GM23248 (cell line): ENCODE measurements at regions not wholly inside any gene's neighbourhood (a gene's known extent, or its start where the extent isn't known, plus 50 kb on each side); places are given as distances from the start of the nearest gene placed in this dataset.

Experiments used
- DNase-seq: peaks from one replicate; pipeline ENCODE4 v3.0.0-alpha.2; 2015
- H2AFZ ChIP-seq: fragments of 200-600 bp; sonication (generic); 2 replicates; pipeline ENCODE4 v1.6.1; 2016; ENCODE audit warnings: antibody characterized with exemption
- H3F3A ChIP-seq: fragments of 200-600 bp; sonication (generic); 2 replicates; pipeline ENCODE4 v1.6.1; 2016; ENCODE audit warnings: mild to moderate bottlenecking, antibody characterized with exemption, mixed run types; ENCODE audit not compliant: insufficient read depth
- H3K27ac ChIP-seq: fragments of 200-600 bp; sonication (generic); 2 replicates; pipeline ENCODE4 v1.5.1; 2016; ENCODE audit warnings: mild to moderate bottlenecking
- H3K27me3 ChIP-seq: fragments of 200-600 bp; sonication (generic); replicated peaks from 2 replicates; pipeline ENCODE4 v1.6.1; 2016; ENCODE audit warnings: mild to moderate bottlenecking; ENCODE audit not compliant: insufficient read depth
- H3K36me3 ChIP-seq: fragments of 200-600 bp; sonication (generic); 2 replicates; pipeline ENCODE4 v1.6.1; 2016; ENCODE audit warnings: low read depth, mild to moderate bottlenecking
- H3K4me1 ChIP-seq: fragments of 200-600 bp; sonication (generic); 2 replicates; pipeline ENCODE4 v1.6.1; 2016; ENCODE audit warnings: mild to moderate bottlenecking; ENCODE audit not compliant: insufficient read depth
- H3K4me2 ChIP-seq: fragments of 200-600 bp; sonication (generic); one replicate; pipeline ENCODE4 v1.6.1; 2016; ENCODE audit warnings: mild to moderate bottlenecking; ENCODE audit not compliant: unreplicated experiment
- H3K4me3 ChIP-seq: fragments of 200-600 bp; sonication (generic); 2 replicates; pipeline ENCODE4 v1.5.1; 2016; ENCODE audit warnings: mild to moderate bottlenecking
- H3K79me2 ChIP-seq: fragments of 200-600 bp; sonication (generic); 2 replicates; pipeline ENCODE4 v1.6.1; 2016; ENCODE audit warnings: mild to moderate bottlenecking; ENCODE audit not compliant: insufficient read depth
- H3K9ac ChIP-seq: fragments of 200-600 bp; sonication (generic); 2 replicates; pipeline ENCODE4 v1.6.1; 2016; ENCODE audit warnings: mild to moderate bottlenecking
- H3K9me2 ChIP-seq: fragments of 200-600 bp; sonication (generic); 2 replicates; pipeline ENCODE4 v1.6.1; 2016; ENCODE audit warnings: mixed run types, mild to moderate bottlenecking, moderate library complexity; ENCODE audit not compliant: insufficient read depth
- H3K9me3 ChIP-seq: fragments of 200-600 bp; sonication (generic); one replicate; pipeline ENCODE4 v1.6.1; 2017; ENCODE audit warnings: low read depth
- H4K20me1 ChIP-seq: fragments of 200-600 bp; sonication (generic); 2 replicates; pipeline ENCODE4 v1.6.0; 2016; ENCODE audit not compliant: insufficient read depth
- EZH2 ChIP-seq: fragments of 200-600 bp; sonication (generic); IDR thresholded peaks from 2 replicates; pipeline ENCODE4 v1.6.1; 2018; ENCODE audit warnings: antibody characterized with exemption, mild to moderate bottlenecking; ENCODE audit not compliant: insufficient read depth, poor library complexity, severe bottlenecking
- EZH2phosphoT487 ChIP-seq: fragments of 200-600 bp; sonication (generic); IDR thresholded peaks from 2 replicates; pipeline ENCODE4 v1.6.1; 2018; ENCODE audit warnings: antibody characterized with exemption, moderate library complexity, mild to moderate bottlenecking, low read depth; ENCODE audit not compliant: insufficient read depth
- WGBS, 2 experiments: methylation state at CpG; one replicate each; pipeline ENCODE4 v1.1.6; 2015 to 2017; ENCODE audit warnings: low lambda C conversion rate in 2 of 2, low coverage in 1 of 2; ENCODE audit errors: missing lambda C conversion rate in 2 of 2; 5-methylcytosine and 5-hydroxymethylcytosine counted together
- in situ Hi-C: fragments of 300-500 bp; cut with MboI; formaldehyde crosslinking; loops from 2 replicates; pipeline ENCODE4 v1.15.0; 2020

DNA sequence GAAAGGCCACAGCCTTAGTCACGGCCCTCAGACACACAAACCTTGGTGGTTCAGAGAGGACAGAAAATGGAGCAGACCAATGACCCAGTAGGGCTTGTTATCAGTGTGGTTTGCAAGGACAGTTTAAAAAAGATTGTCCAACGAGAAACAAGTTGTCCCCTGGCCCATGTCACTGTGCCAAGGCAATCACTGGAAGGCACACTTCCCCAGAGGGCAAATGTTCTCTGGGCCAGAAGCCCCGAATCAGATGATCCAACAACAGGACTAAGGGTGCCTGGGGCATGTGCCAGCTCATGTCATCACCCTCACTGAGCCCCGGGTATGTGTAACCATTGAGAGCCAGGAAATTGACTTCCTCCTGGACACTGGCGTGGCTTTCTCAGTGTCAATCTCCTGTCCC lies 950.1 kb upstream of the CTNND2 start:
- H3K4me1 ChIP-seq: no peaks in the 10 kb centered on the region

DNA sequence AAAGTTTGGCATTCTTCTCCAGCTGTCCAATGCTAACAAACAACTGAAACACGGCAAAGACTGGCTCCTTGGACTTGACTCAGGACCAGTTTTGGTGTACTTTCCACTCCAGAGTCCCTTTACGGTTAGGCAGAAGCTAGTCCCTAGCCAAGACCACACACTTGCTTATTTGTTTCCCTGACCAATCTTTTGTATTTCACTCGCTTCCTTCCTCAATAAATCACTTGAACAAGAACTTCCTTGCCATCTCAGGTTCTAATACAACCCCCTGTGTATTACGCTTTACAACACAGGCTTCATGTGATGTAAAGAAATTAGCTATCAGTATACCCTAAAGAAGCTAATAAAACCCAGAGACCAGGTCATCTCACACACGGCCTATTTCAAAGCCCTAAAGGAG lies 947.5 kb upstream of the CTNND2 start:
- Histone ChIP-seq H3K9me3 (no peaks in the 10 kb centered on the region), H3K27ac (no peak overlapping the region), H3K36me3 (no peaks in the 10 kb centered on the region), H2AFZ (no peak overlapping the region), H3K79me2 (no peaks in the 10 kb centered on the region), H4K20me1 (no peaks in the 10 kb centered on the region), H3K9ac (no peak overlapping the region), H3K4me1 (no peaks in the 10 kb centered on the region), H3K4me2 (no peak overlapping the region), H3K9me2 (no peaks in the 10 kb centered on the region), H3F3A (no peaks in the 10 kb centered on the region), H3K27me3 (no peaks in the 10 kb centered on the region), H3K4me3 (no peak overlapping the region)
- TF ChIP-seq EZH2phosphoT487: no peak
- TF ChIP-seq EZH2: no peak
- DNase-seq: no peak
- in situ Hi-C loops: no loop called here
- 12 to 14% methylated on average over 5 of the region's 5 CpGs for WGBS, 2 experiments

More for the DNA sequence above, 950.1 kb upstream of the CTNND2 start:
- no peaks in the 10 kb centered on the region for H3K9me2 ChIP-seq
- 10 to 14% methylated on average over 5 of the region's 5 CpGs for WGBS, 2 experiments
- no peaks in the 10 kb centered on the region; the same call in 1 of the 2 replicates for H4K20me1 ChIP-seq
- no peak overlapping the region for H3K4me3 ChIP-seq
- H2AFZ ChIP-seq: no peak overlapping the region
- no peak overlapping the region for H3K9ac ChIP-seq
- no peaks in the 10 kb centered on the region for H3K27me3 ChIP-seq
- no peaks in the 10 kb centered on the region for H3K36me3 ChIP-seq
- no peak overlapping the region for H3K4me2 ChIP-seq
- H3K79me2 ChIP-seq: no peaks in the 10 kb centered on the region
- in situ Hi-C loops: no loop called here
- no peaks in the 10 kb centered on the region for H3F3A ChIP-seq
- no peaks in the 10 kb centered on the region for H3K9me3 ChIP-seq
- no peak for TF ChIP-seq EZH2phosphoT487
- no peak for TF ChIP-seq EZH2
- no peak overlapping the region for H3K27ac ChIP-seq
- no peak for DNase-seq

DNA sequence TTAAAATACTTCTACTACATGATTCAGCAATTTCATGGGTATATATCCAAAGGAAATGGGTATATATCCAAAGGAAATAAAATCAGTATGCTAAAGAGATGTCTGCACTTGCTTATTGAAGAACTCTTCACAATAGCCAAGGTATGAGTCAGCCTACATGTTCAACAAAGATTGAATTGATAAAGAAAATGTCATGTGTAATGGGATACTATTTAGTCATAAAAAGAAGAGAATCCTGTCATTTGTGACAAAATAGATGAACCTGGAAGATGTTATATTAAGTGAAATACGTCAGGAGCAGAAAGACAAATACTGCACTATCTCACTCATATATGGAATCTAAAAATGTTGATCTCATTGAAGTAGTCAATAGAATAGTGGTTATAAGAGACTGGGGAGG lies 944.5 kb upstream of the CTNND2 start:
- no peaks in the 10 kb centered on the region for H4K20me1 ChIP-seq
- no peak overlapping the region for H3K9ac ChIP-seq
- H3K9me3 ChIP-seq: no peaks in the 10 kb centered on the region
- H3K27ac ChIP-seq: no peak overlapping the region
- no peak overlapping the region for H2AFZ ChIP-seq
- no peaks in the 10 kb centered on the region for H3K36me3 ChIP-seq
- no peak overlapping the region for H3K4me3 ChIP-seq
- no peaks in the 10 kb centered on the region for H3K27me3 ChIP-seq
- 10 to 17% methylated on average over 1 of the region's 1 CpG for WGBS, 2 experiments
- no peak for DNase-seq
- no peaks in the 10 kb centered on the region for H3F3A ChIP-seq
- H3K9me2 ChIP-seq: no peaks in the 10 kb centered on the region
- H3K4me1 ChIP-seq: no peaks in the 10 kb centered on the region
- TF ChIP-seq EZH2 (no peak), EZH2phosphoT487 (no peak)
- no peaks in the 10 kb centered on the region for H3K79me2 ChIP-seq
- H3K4me2 ChIP-seq: no peak overlapping the region
- in situ Hi-C loops: no loop called here

DNA sequence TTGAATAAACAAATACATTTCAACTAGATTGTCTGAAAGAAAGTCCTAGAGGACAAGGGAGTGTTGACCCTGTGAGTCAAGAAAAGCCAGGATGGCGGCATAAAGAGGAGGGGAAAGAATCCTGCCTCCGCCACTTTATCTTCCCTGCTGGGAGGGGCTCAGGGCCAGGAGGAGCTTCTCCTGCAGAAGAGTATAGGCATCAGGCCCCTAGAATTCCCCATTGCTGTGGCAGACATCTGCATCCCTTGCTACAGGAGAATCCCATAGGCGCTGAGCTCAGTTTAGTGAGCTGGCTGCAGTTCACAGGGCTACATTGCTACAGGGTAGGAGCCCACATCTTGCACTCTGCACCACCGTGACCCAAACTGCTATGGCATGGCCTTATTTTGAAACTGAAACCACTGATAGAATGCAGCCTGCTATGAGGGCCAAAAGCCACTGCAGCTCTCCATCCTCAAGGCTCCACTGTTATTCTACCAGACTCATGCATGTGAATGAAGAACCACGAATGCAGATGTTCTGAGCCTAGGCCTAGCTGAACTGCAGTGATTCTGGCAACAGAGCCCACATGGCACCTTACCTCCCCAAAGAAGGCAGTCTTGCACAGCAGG lies 941.4 kb upstream of the CTNND2 start:
- WGBS, 2 experiments: 35 to 37% methylated on average over 5 of the region's 5 CpGs
- H3K9ac ChIP-seq: no peak overlapping the region
- no peak for TF ChIP-seq EZH2
- TF ChIP-seq EZH2phosphoT487: no peak
- H3K4me2 ChIP-seq: no peak overlapping the region
- H3K27me3 ChIP-seq: no peaks in the 10 kb centered on the region
- H3K27ac ChIP-seq: no peak overlapping the region
- no peak overlapping the region for H2AFZ ChIP-seq
- H3K79me2 ChIP-seq: no peaks in the 10 kb centered on the region
- H3K9me3 ChIP-seq: no peaks in the 10 kb centered on the region
- H3K36me3 ChIP-seq: no peaks in the 10 kb centered on the region
- H3K4me3 ChIP-seq: no peak overlapping the region
- no peaks in the 10 kb centered on the region for H3K9me2 ChIP-seq
- no peak for DNase-seq
- no peaks in the 10 kb centered on the region for H3K4me1 ChIP-seq
- in situ Hi-C loops: no loop called here
- no peaks in the 10 kb centered on the region for H3F3A ChIP-seq
- H4K20me1 ChIP-seq: no peaks in the 10 kb centered on the region

DNA sequence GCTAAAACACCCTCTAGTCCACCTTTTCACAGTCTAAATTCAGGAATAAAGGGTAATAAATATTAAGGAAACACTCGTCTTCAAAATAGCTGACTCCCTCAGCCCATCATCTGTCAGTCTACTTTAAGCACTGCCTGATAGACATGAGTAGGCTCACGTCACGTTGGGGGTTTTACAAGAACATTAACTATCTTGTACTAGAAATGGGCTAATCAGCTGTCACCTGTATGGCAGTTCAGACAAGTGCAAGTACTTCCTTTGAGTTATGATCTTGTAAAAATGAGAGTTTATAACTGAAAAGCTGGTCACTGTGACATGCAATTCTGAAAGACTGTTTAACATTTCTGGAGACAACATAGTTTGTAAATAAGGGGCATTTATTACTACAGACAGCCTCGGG lies 936.7 kb upstream of the CTNND2 start:
- DNase-seq: no peak
- no peaks in the 10 kb centered on the region for H3K9me2 ChIP-seq
- no peak overlapping the region for H3K4me2 ChIP-seq
- H3K27ac ChIP-seq: no peak overlapping the region
- H3F3A ChIP-seq: no peaks in the 10 kb centered on the region
- peaks cover 4% of the 10 kb centered on the region for H3K9me3 ChIP-seq
- WGBS, 2 experiments: 3 to 4% methylated on average over 4 of the region's 4 CpGs
- H3K4me3 ChIP-seq: no peak overlapping the region
- H3K36me3 ChIP-seq: no peaks in the 10 kb centered on the region
- TF ChIP-seq EZH2: no peak
- no peak for TF ChIP-seq EZH2phosphoT487
- no peaks in the 10 kb centered on the region for H3K27me3 ChIP-seq
- H3K4me1 ChIP-seq: no peaks in the 10 kb centered on the region
- no peak overlapping the region for H2AFZ ChIP-seq
- H3K79me2 ChIP-seq: no peaks in the 10 kb centered on the region
- in situ Hi-C loops: no loop called here
- no peaks in the 10 kb centered on the region for H4K20me1 ChIP-seq
- no peak overlapping the region for H3K9ac ChIP-seq
